Stomach (tissue), 4 donors: ENCODE measurements at regions not wholly inside any gene's neighbourhood (a gene's known extent, or its start where the extent isn't known, plus 50 kb on each side); places are given as distances from the start of the nearest gene placed in this dataset.
"Not testable (repeated sequence)": the region's sequence is repeated elsewhere in the genome, so short reads cannot be mapped to it uniquely, and the experiment has no call there.

Source experiments
- CTCF ChIP-seq, 7 experiments: fragments of 450-650 bp in 4 of 7; fragments of 200-600 bp in 3 of 7; sonication (generic) in 3 of 7; IDR thresholded peaks; one replicate each; pipeline ENCODE4 v1.5.1; 2016 to 2019; ENCODE audit warnings: antibody characterized with exemption in 7 of 7, control low read depth in 2 of 7, mild to moderate bottlenecking in 1 of 7
- EP300 ChIP-seq: sonication (generic); formaldehyde crosslinking; IDR thresholded peaks from one replicate; pipeline ENCODE4 v1.6.1; 2017; ENCODE audit warnings: antibody characterized with exemption
- POLR2A ChIP-seq, 4 donors: fragments of 450-650 bp; IDR thresholded peaks; one replicate each; pipeline ENCODE4 v1.6.1; 2016; ENCODE audit warnings: antibody characterized with exemption in 4 of 4, control low read depth in 2 of 4, mild to moderate bottlenecking in 1 of 4, moderate library complexity in 1 of 4
- POLR2AphosphoS5 ChIP-seq, 3 donors: sonication (generic); formaldehyde crosslinking; IDR thresholded peaks; one replicate each; pipeline ENCODE4 v1.6.1; 2016; ENCODE audit warnings: antibody characterized with exemption in 3 of 3

DNA sequence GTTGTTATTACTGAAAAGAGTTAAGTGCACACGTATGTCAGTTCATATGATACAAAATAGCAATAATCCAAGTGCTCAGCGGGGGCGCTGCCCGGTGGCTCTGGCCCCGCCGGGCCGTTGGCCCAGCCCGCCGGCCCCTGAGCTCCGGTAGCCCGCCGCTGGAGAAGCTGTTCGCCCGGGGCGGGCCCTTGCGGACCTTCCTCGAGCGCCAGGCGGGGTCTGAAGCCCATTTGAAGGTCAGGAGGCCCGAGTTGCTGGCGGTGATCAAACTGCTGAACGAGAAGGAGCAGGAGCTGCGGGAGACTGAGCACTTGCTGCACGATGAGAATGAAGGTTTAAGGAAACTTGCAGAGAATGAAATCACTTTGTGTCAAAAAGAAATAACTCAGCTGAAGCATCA, 599.0 kb downstream of the TRIML1 start:
- not testable (repeated sequence) for TF ChIP-seq CTCF (IDR thresholded peaks at IDR 0.05); EP300; POLR2AphosphoS5 (IDR thresholded peaks at IDR 0.05); POLR2A (IDR thresholded peaks at IDR 0.05)
